Hepatocyte (in vitro differentiated cells): ENCODE measurements at regions not wholly inside any gene's neighbourhood (a gene's known extent, or its start where the extent isn't known, plus 50 kb on each side); places are given as distances from the start of the nearest gene placed in this dataset.

Experiments
- DNase-seq: peaks from one replicate; pipeline ENCODE4 v3.0.0-alpha.2; 2016; ENCODE audit warnings: low spot score
- H2AFZ ChIP-seq: fragments of 200-600 bp; sonication (generic); 2 replicates; pipeline ENCODE4 v1.6.0; 2016; ENCODE audit warnings: antibody characterized with exemption, mild to moderate bottlenecking
- H3K27ac ChIP-seq: fragments of 200-600 bp; sonication (generic); 2 replicates; pipeline ENCODE4 v1.5.1; 2016; ENCODE audit warnings: mild to moderate bottlenecking
- H3K27me3 ChIP-seq: fragments of 200-600 bp; sonication (generic); 2 replicates; pipeline ENCODE4 v1.6.1; 2016
- H3K36me3 ChIP-seq: fragments of 200-600 bp; sonication (generic); replicated peaks from 2 replicates; pipeline ENCODE4 v1.5.1; 2016; ENCODE audit warnings: low read depth; ENCODE audit not compliant: insufficient read depth
- H3K4me1 ChIP-seq: fragments of 200-600 bp; sonication (generic); 2 replicates; pipeline ENCODE4 v1.5.1; 2016; ENCODE audit warnings: mild to moderate bottlenecking, moderate library complexity; ENCODE audit not compliant: insufficient read depth
- H3K4me2 ChIP-seq: fragments of 200-600 bp; sonication (generic); 2 replicates; pipeline ENCODE4 v1.6.0; 2016
- H3K4me3 ChIP-seq: fragments of 200-600 bp; sonication (generic); 2 replicates; pipeline ENCODE4 v1.5.1; 2016; ENCODE audit warnings: mild to moderate bottlenecking
- H3K79me2 ChIP-seq: fragments of 200-600 bp; sonication (generic); 2 replicates; pipeline ENCODE4 v1.6.0; 2017; ENCODE audit warnings: mild to moderate bottlenecking
- H3K9me2 ChIP-seq: fragments of 200-600 bp; sonication (generic); replicated peaks from 2 replicates; pipeline ENCODE4 v1.6.0; 2017; ENCODE audit warnings: mild to moderate bottlenecking; ENCODE audit not compliant: insufficient read depth
- H3K9me3 ChIP-seq: fragments of 200-600 bp; sonication (generic); 2 replicates; pipeline ENCODE4 v1.5.1; 2016; ENCODE audit warnings: low read depth, mild to moderate bottlenecking
- H4K20me1 ChIP-seq: fragments of 200-600 bp; sonication (generic); 2 replicates; pipeline ENCODE4 v1.6.0; 2016; ENCODE audit warnings: mild to moderate bottlenecking; ENCODE audit not compliant: insufficient read depth, poor library complexity, severe bottlenecking
- CTCF ChIP-seq: fragments of 200-600 bp; sonication (generic); IDR thresholded peaks from 2 replicates; pipeline ENCODE4 v1.5.1; 2016; ENCODE audit warnings: antibody characterized with exemption, mild to moderate bottlenecking; ENCODE audit not compliant: poor library complexity
- EZH2 ChIP-seq: fragments of 200-600 bp; sonication (generic); IDR thresholded peaks from 2 replicates; pipeline ENCODE4 v1.6.1; 2016; ENCODE audit warnings: antibody characterized with exemption, mild to moderate bottlenecking, borderline replicate concordance
- EZH2phosphoT487 ChIP-seq: fragments of 200-600 bp; sonication (generic); IDR thresholded peaks from one replicate; pipeline ENCODE4 v1.6.1; 2018; ENCODE audit warnings: antibody characterized with exemption, mild to moderate bottlenecking, low read depth, moderate library complexity; ENCODE audit not compliant: unreplicated experiment, severe bottlenecking
- WGBS: methylation state at CpG from one replicate; pipeline ENCODE4 v1.1.6; 2016; ENCODE audit warnings: low lambda C conversion rate; ENCODE audit errors: missing lambda C conversion rate; 5-methylcytosine and 5-hydroxymethylcytosine counted together

DNA sequence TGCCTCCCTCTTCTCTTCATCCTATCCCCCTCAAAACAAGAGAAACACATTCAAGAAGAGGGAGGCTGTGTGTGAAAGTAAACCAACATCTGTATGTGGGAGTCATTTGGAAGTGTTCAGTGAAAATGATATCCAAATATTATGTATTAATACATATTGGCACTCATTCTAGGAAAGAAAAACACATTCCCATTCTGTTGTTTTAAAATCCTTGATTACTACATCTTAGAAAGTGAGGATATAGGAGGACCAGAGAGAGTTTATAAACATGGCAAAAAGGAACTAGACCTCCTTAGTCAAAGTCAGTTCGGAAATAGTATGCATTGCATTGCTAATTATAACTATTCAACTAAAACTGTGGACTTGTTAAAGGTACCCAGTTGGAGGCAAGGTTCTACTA, 786.6 kb downstream of the ADGRL2 start:
- 88% methylated on average over 1 of the region's 1 CpG for WGBS
- H3K36me3 ChIP-seq = no peaks in the 10 kb centered on the region
- H4K20me1 ChIP-seq = no peaks in the 10 kb centered on the region
- TF ChIP-seq CTCF (no peak), EZH2phosphoT487 (no peak), EZH2 (no peak)
- H3K4me3 ChIP-seq = no peak overlapping the region
- no peak overlapping the region for H3K4me2 ChIP-seq
- no peaks in the 10 kb centered on the region for H3K9me3 ChIP-seq
- H3K79me2 ChIP-seq = no peaks in the 10 kb centered on the region
- H3K9me2 ChIP-seq = no peaks in the 10 kb centered on the region
- H3K27ac ChIP-seq = no peak overlapping the region
- H3K4me1 ChIP-seq = no peaks in the 10 kb centered on the region
- no peaks in the 10 kb centered on the region for H3K27me3 ChIP-seq
- DNase-seq = no peak
- H2AFZ ChIP-seq = no peak overlapping the region

DNA sequence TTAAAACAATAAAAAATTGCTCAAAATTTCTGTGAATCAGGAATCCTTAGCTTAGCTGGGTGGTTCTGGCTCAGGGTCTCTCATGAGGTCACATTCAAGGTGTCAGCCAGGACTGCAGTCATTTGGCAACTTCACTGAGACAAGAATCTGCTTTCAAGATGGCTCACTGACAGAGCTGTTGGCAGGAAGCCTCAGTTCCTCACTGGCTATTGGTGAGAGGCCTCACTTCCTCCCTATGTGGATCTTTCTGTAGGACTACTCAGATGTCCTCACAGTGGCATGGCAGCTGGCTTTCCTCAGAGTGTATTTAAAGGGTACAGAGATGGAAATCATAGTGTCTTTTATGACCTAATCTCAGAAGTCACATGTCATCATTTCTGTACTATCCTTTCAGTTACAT, 785.7 kb downstream of the ADGRL2 start:
- Histone ChIP-seq H3K79me2 (no peaks in the 10 kb centered on the region), H3K27me3 (no peaks in the 10 kb centered on the region), H3K4me1 (no peaks in the 10 kb centered on the region), H4K20me1 (no peaks in the 10 kb centered on the region), H3K4me2 (no peak overlapping the region), H3K27ac (no peak overlapping the region), H2AFZ (no peak overlapping the region), H3K9me3 (no peaks in the 10 kb centered on the region), H3K9me2 (no peaks in the 10 kb centered on the region), H3K36me3 (no peaks in the 10 kb centered on the region), H3K4me3 (no peak overlapping the region)
- no peak for DNase-seq
- TF ChIP-seq CTCF = no peak
- TF ChIP-seq EZH2 = no peak
- TF ChIP-seq EZH2phosphoT487 = no peak

DNA sequence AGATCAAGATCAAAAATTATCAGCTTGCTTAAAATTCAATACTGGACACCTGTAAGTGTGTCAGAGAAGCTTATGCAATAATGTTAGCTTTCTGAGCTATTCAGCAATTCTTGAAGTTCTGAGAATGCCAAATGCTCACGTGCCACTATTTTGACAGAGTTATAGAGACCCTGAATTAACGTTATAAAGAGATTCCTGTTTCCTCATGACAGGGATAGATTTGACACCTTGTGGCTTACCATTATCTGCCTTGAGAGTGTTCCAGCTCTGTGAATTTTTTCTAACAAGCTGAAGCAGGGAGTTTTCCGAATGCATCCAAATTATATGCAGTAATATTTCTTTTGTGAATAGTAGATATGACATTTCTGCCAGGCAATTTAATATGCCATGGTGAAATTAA, 781.6 kb downstream of the ADGRL2 start:
- WGBS = 67% methylated on average over 3 of the region's 3 CpGs
- H4K20me1 ChIP-seq = no peaks in the 10 kb centered on the region
- H3K36me3 ChIP-seq = no peaks in the 10 kb centered on the region
- DNase-seq = no peak
- H3K4me1 ChIP-seq = no peaks in the 10 kb centered on the region
- TF ChIP-seq CTCF (no peak), EZH2phosphoT487 (no peak), EZH2 (no peak)
- H3K79me2 ChIP-seq = no peaks in the 10 kb centered on the region
- H3K9me3 ChIP-seq = no peaks in the 10 kb centered on the region
- no peak overlapping the region for H3K4me2 ChIP-seq
- no peaks in the 10 kb centered on the region for H3K9me2 ChIP-seq
- H2AFZ ChIP-seq = no peak overlapping the region
- no peak overlapping the region for H3K4me3 ChIP-seq
- H3K27me3 ChIP-seq = no peaks in the 10 kb centered on the region
- H3K27ac ChIP-seq = no peak overlapping the region

DNA sequence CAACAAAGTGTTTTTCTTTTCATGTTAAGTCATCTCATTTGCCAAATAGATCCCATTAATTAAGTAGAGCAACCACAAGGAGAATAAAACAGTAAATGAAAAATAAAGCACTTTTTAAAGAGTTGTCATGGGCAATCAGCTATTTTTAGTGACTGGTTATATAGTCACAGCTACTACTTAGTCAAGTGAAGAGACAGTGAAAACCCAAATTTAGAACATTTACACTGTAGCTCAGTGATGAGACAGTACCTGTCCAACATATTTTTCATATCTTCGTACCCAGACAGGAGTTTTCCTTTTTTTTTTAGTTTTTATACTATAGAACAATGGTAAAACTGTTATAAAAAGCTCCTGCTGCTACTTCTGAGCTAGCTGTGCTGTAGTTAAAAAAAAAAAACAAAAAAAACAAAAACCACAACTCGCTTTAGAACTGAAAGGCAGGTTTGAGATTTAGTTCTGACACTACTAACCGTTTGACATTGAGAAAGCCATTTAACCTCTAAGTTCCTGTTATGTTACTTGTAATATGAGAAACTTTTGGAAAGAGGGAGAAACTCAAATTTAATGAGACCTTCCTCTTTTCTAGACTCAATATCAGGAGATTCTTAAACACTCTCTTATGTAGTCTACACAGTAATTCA, 777.5 kb downstream of the ADGRL2 start:
- TF ChIP-seq EZH2 (no peak), CTCF (no peak), EZH2phosphoT487 (no peak)
- H3K4me1 ChIP-seq = no peaks in the 10 kb centered on the region
- no peaks in the 10 kb centered on the region for H3K9me2 ChIP-seq
- no peak overlapping the region for H3K4me2 ChIP-seq
- no peaks in the 10 kb centered on the region for H3K79me2 ChIP-seq
- H3K27me3 ChIP-seq = no peaks in the 10 kb centered on the region
- no peak overlapping the region for H2AFZ ChIP-seq
- H3K9me3 ChIP-seq = no peaks in the 10 kb centered on the region
- H3K4me3 ChIP-seq = no peak overlapping the region
- H3K27ac ChIP-seq = no peak overlapping the region
- no peaks in the 10 kb centered on the region for H4K20me1 ChIP-seq
- DNase-seq = no peak
- 80% methylated on average over 3 of the region's 3 CpGs for WGBS
- no peaks in the 10 kb centered on the region for H3K36me3 ChIP-seq
